GM10266 (cell line): ENCODE measurements at regions not wholly inside any gene's neighbourhood (a gene's known extent, or its start where the extent isn't known, plus 50 kb on each side); places are given as distances from the start of the nearest gene placed in this dataset.

Experiments
- DNase-seq: peaks from one replicate; pipeline ENCODE4 v3.0.0; 2012; ENCODE audit errors: extremely low spot score
- CTCF ChIP-seq: IDR thresholded peaks from 2 replicates; pipeline ENCODE4 v1.5.1; 2012; ENCODE audit warnings: mild to moderate bottlenecking, low read depth; ENCODE audit not compliant: control insufficient read depth, insufficient read depth; ENCODE audit errors: missing control alignments

GRCh38 chrX:6861456-6861855 is 286.1 kb upstream of the STS start:
- TF ChIP-seq CTCF, result no peak
- DNase-seq, result no peak

- no peak for DNase-seq
- TF ChIP-seq CTCF, result no peak
Measured at GRCh38 chrX:6857749-6858148, 289.8 kb upstream of the STS start.

- no peak for DNase-seq
- no peak for TF ChIP-seq CTCF
Measured at GRCh38 chrX:6856471-6856870, 291.0 kb upstream of the STS start.

GRCh38 chrX:6852869-6853268 is 294.6 kb upstream of the STS start:
- TF ChIP-seq CTCF, result no peak
- DNase-seq, result no peak

GRCh38 chrX:6852121-6852520 is 295.4 kb upstream of the STS start:
- DNase-seq, result no peak
- TF ChIP-seq CTCF, result no peak

GRCh38 chrX:6851140-6851539 is 296.4 kb upstream of the STS start:
- DNase-seq, result no peak
- TF ChIP-seq CTCF, result no peak

GRCh38 chrX:6849716-6850414 is 297.6 kb upstream of the STS start:
- TF ChIP-seq CTCF, result no peak

More at GRCh38 chrX:6849716-6850414, 297.6 kb upstream of the STS start:
- DNase-seq, result no peak
